HG03095 (cell line): ENCODE measurements at regions not wholly inside any gene's neighbourhood (a gene's known extent, or its start where the extent isn't known, plus 50 kb on each side); places are given as distances from the start of the nearest gene placed in this dataset.

ENCODE experiments used
- ATAC-seq: cut with Tn5 transposase; IDR thresholded peaks from one replicate; pipeline ENCODE4 v1.9.1; 2021; ENCODE audit warnings: moderate library complexity; ENCODE audit not compliant: unreplicated experiment

- no peak for ATAC-seq
These were observed 95.6 kb upstream of the FOXC1 start for GRCh38 chr6:1514078-1514477.

DNA sequence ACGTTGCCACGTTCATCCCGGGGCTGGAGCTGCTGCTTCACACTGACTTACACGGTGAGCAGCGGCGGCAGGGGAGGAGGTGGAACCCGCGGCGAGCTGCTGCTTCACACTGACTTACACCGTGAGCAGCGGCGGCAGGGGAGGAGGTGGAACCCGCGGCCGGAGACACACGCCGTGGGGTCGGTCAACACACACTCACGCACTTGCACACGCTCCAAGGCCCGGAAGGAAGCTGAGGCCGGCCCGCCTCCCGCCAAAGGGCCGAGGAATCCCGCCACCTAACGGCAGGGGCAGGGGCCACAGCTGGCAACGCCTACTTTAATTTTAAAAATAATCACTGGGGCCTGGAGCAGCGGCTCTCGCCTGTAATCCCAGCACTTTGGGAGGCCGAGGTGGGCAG is 94.4 kb upstream of the FOXC1 start:
- ATAC-seq: no peak

GRCh38 chr6:1515781-1516180 is 93.9 kb upstream of the FOXC1 start:
- ATAC-seq: no peak

DNA sequence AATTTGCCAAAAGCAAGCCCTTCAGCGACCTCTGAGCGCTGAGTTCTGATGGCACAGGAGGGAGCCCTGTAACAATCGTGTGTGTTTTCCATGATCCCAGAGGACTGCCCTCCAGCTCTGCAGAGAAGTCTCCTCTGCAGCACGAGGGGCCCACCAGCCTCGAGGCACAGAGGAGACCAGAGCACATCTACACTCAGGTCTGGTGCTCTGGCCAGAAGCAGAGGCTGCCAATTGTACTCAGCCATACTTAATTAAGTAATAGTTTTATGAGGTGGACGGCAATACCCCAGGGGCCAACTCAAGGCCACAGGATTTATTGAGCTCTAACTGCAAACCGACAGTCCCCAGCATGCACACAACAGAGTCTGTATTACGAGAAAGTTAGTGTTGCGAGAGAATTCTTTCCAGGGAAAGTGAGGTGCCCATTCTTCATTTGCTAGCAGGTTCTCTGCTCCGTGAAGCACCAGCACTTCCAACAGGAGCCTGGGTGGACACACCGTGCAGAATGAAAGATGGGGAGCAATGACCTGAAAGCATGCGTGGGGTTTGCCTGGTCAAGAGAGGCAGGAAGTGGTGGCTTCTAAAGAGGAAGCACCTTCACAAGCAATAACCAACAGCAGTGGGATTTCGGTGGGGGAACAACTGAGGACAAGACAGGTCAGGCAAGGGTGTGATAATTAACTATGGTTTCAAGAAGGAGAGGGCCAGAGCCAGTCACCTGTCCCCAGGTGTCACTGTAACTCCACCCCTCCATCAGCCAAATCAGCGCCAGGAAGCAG is 92.8 kb upstream of the FOXC1 start:
- ATAC-seq: no peak

GRCh38 chr6:1518855-1519254 is 90.9 kb upstream of the FOXC1 start:
- no peak for ATAC-seq

DNA sequence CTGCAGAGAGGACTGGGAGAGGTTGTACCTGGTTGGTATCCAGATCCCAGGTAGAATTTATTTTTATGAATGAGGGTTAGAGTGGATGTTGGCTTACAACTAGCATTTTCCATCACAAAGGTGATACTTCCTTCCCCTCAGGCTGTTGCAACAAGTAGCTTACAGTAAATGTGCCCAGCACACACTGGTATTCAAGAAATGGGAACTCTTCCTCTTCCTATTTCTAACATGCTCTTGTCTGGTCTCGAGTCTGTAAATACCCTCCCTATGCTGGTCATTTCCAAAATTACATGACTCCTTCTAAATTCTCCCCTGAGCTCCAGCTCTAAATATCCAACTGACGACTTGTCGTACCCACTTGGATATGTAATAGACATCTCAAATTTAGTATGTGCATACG is 90.1 kb upstream of the FOXC1 start:
- ATAC-seq: no peak

DNA sequence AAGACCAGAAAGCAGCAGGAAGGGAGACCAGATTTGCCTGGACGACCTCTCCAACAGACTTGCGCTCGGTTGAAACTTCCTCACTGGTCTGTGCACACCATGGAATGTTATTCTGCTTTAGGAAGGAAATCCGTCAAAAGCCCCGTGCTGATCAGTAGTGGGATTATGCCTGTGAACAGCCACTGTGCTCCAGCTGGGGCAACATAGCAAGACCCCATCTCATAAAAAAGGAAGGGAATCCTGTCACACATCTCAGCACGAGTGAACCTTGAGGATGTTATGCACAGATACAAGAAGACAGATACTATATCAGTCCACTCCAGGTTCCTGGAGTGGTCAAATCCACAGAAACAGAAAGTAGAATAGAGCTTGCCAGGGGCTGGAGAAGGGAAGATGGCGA is 86.9 kb upstream of the FOXC1 start:
- no peak for ATAC-seq

GRCh38 chr6:1524040-1524480 is 85.7 kb upstream of the FOXC1 start:
- no peak for ATAC-seq

- ATAC-seq: no peak
These were observed 84.2 kb upstream of the FOXC1 start for GRCh38 chr6:1525364-1526038.

DNA sequence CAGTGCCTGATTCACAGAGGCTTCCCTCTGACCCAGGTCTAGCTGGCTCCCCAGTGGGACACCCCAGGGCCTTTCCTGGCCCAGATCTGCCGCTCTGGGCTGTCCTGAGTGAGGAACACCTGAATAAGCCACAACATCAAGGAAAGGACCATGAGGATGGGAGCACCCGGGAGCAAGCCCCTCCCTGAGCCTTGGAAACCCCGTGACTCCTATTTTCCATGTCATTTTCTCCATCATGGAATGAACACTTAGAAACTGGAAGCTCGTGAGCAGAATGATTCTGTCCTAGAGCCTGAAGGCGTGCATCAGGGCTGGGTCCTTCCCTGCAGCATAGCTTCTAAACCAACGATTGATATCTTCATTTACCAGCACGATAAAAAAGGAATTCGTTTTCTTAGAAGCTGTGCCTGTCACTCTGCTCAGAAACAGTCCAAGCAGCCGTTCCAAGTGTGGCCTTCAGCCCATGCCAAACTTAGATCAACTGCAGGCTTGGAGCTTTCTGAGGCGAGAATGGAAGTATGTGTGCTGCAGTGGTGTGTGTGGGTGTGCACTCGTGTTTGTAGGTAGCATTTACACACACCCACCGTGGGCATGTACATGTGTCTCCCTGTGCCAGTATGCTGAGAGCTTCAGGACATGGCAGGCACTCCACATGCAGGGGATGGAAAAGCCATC is 83.2 kb upstream of the FOXC1 start:
- no peak for ATAC-seq

DNA sequence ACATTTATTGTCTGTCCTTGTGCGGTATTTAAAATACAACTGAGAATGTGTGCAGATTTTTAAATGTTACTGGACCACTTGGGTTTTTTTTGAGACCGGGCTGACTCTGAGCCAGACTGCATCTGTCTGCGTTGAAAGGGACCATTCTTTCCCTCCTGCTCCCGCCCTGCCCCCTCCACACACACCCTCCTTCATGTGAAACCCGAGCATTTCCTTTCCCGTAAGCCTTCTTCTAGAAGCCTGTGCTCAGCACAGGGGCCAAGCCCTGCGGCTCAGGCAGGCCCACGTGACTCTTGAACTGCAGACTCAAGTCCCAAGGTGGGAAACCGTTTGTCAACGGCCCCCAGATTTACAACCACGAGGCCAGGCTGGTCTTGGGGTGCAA is 82.7 kb upstream of the FOXC1 start:
- no peak for ATAC-seq

GRCh38 chr6:1535295-1535694 is 74.4 kb upstream of the FOXC1 start:
- no peak for ATAC-seq

DNA sequence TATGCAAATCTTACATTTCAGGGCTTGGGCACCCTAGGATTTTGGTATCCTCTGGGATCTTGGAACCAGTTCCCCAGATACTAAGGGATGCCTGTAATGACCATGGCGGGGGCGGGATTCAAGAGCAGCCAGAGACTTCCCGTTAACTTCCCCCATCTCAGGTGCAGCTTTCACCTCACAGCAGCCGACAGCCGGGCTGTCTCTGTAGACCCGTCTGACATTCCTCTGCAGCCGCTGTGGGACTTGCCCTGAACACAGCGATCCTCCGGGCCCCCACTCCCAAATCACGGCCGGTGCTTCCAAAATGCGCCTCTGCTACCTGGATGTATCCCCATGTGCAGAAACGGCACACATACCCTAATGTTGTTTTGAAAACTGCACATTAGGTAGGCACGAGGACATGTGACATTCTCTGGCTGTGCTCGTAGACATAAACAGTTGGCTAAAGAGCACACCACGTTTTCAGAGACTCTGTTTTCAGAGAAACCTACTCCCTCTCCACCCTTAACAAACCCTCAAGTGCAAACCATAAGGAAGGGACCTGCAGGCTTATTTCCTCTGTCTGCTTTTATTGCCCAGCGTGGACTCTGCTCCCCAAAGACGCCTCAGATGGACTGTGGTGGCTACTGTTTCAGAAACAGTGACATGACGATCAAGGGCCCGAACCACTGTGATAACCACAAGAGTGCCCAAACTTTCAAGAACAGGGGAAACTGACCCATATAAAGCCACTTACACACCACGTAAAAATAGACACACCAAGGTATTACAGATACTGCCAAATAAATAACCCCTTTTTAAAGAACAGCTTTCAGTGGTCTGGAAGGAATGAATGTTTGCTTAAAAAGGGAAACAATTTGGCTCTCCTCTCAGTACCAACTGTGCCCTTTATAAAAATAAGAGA is 72.9 kb upstream of the FOXC1 start:
- no peak for ATAC-seq

GRCh38 chr6:1538369-1538768 is 71.3 kb upstream of the FOXC1 start:
- no peak for ATAC-seq

DNA sequence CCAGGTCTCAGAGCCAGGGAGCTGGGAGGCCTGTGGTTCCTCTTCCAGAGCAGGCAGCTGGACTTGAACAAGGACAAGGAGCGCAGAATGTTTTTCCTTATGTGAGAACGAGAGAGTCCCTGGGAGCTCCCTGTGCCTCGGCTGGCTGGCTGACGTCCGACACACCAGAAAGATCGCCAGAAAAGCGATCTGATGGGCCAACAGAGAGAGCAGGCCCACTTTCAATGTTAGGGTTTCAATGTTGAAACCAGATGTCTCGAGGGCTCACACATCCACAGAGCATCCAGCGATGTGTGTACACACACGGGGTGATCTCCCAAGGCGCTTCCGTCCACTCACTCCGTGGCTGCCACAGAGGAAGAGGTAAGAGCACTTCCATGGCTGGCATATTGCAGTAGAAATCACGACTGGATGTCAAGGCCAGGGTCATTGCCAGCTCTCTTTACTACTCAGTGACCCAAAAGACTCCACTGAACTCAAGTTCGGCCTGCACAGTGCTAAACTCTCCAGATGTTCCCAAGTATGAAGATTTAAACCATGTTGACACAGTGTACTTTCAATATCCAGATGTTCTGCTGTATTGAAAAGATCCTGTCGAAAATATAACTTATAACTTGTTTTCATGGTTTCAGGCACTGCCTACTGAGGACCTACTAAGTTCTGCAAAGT is 70.8 kb upstream of the FOXC1 start:
- ATAC-seq: no peak

DNA sequence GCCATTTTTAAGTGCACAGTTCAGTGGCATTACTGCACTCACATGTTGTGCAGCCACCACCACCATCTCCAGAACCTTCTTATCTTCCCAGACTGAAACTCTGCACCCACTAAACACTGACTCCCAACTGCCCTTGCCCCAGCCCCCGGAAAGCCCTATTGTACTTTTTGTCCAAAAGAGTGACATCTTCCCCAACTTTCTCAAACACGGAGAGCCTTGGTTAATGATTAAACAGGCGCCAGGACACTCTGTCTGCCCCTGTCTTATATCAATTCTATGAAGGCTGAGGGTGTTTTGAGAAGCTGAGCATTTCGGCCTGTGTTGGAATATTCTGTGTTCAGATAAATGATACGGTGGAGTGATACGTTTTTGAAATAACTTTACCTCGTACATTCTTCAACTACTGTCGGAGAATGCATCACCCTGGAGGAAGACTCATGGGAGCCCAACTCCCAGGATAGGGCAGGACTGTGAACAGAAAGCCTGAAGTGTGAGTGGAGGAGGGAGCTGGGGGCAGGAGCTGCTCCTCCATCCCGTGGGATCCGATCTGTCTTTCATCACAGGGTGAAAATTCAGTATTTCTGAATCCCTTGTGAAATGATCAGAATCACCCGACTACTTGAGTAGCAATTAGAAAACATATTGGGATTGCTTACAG is 68.7 kb upstream of the FOXC1 start:
- ATAC-seq: no peak

GRCh38 chr6:1542335-1542734 is 67.4 kb upstream of the FOXC1 start:
- ATAC-seq: no peak

DNA sequence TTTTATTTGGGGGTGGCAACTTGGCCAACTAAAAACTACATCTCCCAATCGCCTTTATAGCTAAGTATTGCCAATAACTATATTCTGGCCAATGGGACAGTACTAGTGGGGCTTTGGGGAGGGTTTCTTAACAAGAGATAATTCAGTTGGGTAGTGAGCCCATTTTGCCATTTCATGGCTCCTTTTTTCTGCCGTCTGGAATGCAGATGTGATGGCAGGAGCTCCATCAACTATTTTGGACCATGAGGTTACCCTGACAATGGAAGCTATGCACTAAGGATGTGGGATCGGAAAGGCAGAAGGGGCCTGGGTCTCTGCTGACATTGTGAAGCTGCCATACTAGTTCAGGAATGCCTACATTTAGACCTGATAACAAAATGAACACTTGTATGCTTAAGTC is 67.0 kb upstream of the FOXC1 start:
- ATAC-seq: no peak

DNA sequence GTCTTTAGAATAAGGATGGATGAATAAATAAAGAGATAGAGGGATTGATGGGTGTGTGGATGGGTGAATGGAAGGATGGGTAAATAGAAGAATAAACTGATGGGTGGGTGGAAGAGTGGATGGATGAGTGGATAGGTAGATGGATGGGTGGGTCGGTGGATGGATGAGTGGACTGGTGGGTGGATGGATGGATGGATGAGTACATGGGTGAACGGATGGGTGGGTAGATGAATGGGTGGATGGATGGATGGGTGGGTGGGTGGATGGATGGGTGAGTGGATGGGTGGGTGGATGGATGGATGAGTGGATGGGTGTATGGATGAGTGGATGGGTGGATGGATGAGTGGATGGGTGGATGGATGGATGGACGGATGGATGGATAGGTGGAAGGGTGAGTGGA is 65.7 kb upstream of the FOXC1 start:
- ATAC-seq: no peak

- ATAC-seq: no peak
These were observed 65.1 kb upstream of the FOXC1 start for GRCh38 chr6:1544603-1545002.
